HUES64 (cell line): ENCODE measurements at regions not wholly inside any gene's neighbourhood (a gene's known extent, or its start where the extent isn't known, plus 50 kb on each side); places are given as distances from the start of the nearest gene placed in this dataset.

Experiments used
- H3K27ac ChIP-seq: 2 replicates; pipeline ENCODE4 v1.7.0; 2013; ENCODE audit warnings: low read depth, low read length, inconsistent platforms
- H3K27me3 ChIP-seq: 2 replicates; pipeline ENCODE4 v1.6.1; 2013; ENCODE audit warnings: mild to moderate bottlenecking, low read length; ENCODE audit not compliant: insufficient read depth
- H3K36me3 ChIP-seq: 2 replicates; pipeline ENCODE4 v1.6.1; 2013; ENCODE audit warnings: mild to moderate bottlenecking, low read length; ENCODE audit not compliant: insufficient read depth
- H3K4me1 ChIP-seq: 2 replicates; pipeline ENCODE4 v1.6.1; 2013; ENCODE audit warnings: mild to moderate bottlenecking, low read length, moderate library complexity; ENCODE audit not compliant: insufficient read depth
- H3K4me3 ChIP-seq: 2 replicates; pipeline ENCODE4 v1.5.1; 2013; ENCODE audit warnings: mild to moderate bottlenecking, low read length, moderate library complexity
- H3K9ac ChIP-seq: 2 replicates; pipeline ENCODE4 v1.6.1; 2013; ENCODE audit warnings: mild to moderate bottlenecking, low read depth, low read length
- H3K9me3 ChIP-seq: 2 replicates; pipeline ENCODE4 v1.6.1; 2013; ENCODE audit warnings: low read depth, low read length; ENCODE audit not compliant: insufficient read depth
- WGBS: fragments of 150-250, 120-280 bp; methylation state at CpG from one replicate; pipeline ENCODE4 v1.1.7; 2013; ENCODE audit warnings: missing lambda C conversion rate; 5-methylcytosine and 5-hydroxymethylcytosine counted together

GRCh38 chr6:79302341-79302740, 67.9 kb upstream of the HMGN3 start:
- Histone ChIP-seq H3K4me3 (no peak overlapping the region), H3K36me3 (no peaks in the 10 kb centered on the region), H3K27ac (no peak overlapping the region), H3K4me1 (peaks cover 5% of the 10 kb centered on the region), H3K9ac (no peak overlapping the region), H3K27me3 (no peaks in the 10 kb centered on the region), H3K9me3 (no peaks in the 10 kb centered on the region)
- whole genome bisulfite sequencing, result 95% methylated on average over 4 of the region's 4 CpGs

GRCh38 chr6:79301290-79301689, 66.8 kb upstream of the HMGN3 start:
- no peak overlapping the region for H3K27ac ChIP-seq
- no peaks in the 10 kb centered on the region for H3K36me3 ChIP-seq

DNA sequence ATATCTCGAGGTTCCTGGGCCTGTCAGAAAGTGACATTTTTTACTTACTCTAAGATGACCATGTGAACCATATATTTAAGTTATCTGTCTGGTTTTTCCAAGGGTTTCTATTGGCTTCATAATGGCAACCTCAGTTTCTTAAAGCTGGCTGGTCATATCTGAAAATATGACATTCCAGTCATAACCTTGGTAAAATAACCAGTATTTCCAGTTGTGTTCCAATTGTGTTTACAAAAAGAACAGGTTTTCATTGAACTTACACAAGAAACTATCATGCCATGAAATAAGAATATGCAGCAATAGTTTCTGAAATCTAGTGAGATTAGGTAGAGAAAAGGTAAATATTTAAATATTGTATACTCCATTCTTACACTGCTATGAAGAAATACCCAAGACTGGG, 61.7 kb upstream of the HMGN3 start:
- Histone ChIP-seq H3K9me3 (no peaks in the 10 kb centered on the region), H3K27me3 (no peaks in the 10 kb centered on the region), H3K27ac (no peak overlapping the region), H3K9ac (no peak overlapping the region), H3K4me3 (no peak overlapping the region), H3K4me1 (peaks cover 3% of the 10 kb centered on the region), H3K36me3 (no peaks in the 10 kb centered on the region)
- 88% methylated on average over 1 of the region's 1 CpG for WGBS

More at GRCh38 chr6:79301290-79301689, 66.8 kb upstream of the HMGN3 start:
- no peak overlapping the region for H3K4me3 ChIP-seq
- H3K27me3 ChIP-seq, result no peaks in the 10 kb centered on the region
- H3K4me1 ChIP-seq, result peaks cover 5% of the 10 kb centered on the region
- H3K9ac ChIP-seq, result no peak overlapping the region
- H3K9me3 ChIP-seq, result no peaks in the 10 kb centered on the region
